H1 (cell line): ENCODE measurements at regions not wholly inside any gene's neighbourhood (a gene's known extent, or its start where the extent isn't known, plus 50 kb on each side); places are given as distances from the start of the nearest gene placed in this dataset.

Experiments used
- ASH2L ChIP-seq: fragments of 200-600, 300-600 bp; sonication (generic); IDR thresholded peaks from one replicate; pipeline ENCODE4 v1.7.1; 2017; ENCODE audit warnings: low read length
- CHD7 ChIP-seq: fragments of 300-600 bp; sonication (generic); IDR thresholded peaks from 2 replicates; pipeline ENCODE4 v1.7.1; 2012; ENCODE audit warnings: low read length, moderate library complexity, mild to moderate bottlenecking, inconsistent platforms; ENCODE audit not compliant: insufficient replicate concordance
- EP300 ChIP-seq, 2 experiments: IDR thresholded peaks; 1 replicate in 1 of 2; 2 replicates in 1 of 2; pipeline ENCODE4 v1.6.1; 2011 to 2012; ENCODE audit warnings: low read depth in 2 of 2, low read length in 2 of 2, mild to moderate bottlenecking in 2 of 2, borderline replicate concordance in 1 of 2, inconsistent platforms in 1 of 2, moderate library complexity in 1 of 2
- KDM5A ChIP-seq: fragments of 200-600 bp; IDR thresholded peaks from 2 replicates; pipeline ENCODE4 v1.7.1; 2012; ENCODE audit warnings: mild to moderate bottlenecking, low read length, inconsistent platforms, mixed read lengths
- NANOG ChIP-seq: IDR thresholded peaks from 2 replicates; pipeline ENCODE4 v1.6.1; 2011; ENCODE audit warnings: low read length, low read depth, mild to moderate bottlenecking, inconsistent platforms; ENCODE audit not compliant: insufficient read depth, poor library complexity, severe bottlenecking
- TBP ChIP-seq: IDR thresholded peaks from 2 replicates; pipeline ENCODE4 v1.6.1; 2011; ENCODE audit warnings: low read depth, low read length, improper control_type of control experiment

- no peak for TF ChIP-seq CHD7
- no peak for TF ChIP-seq ASH2L
- TF ChIP-seq NANOG: no peak
- TF ChIP-seq KDM5A: no peak
- TF ChIP-seq TBP: no peak
- TF ChIP-seq EP300 (IDR thresholded peaks at IDR 0.05; ENCODE audit: borderline replicate concordance in 1 of 2, low read depth in 2 of 2, low read length in 2 of 2): no peak
- TF ChIP-seq, all 59 proteins: peak for 0
Measured at GRCh38 chr13:65841156-65841555, 1389.0 kb downstream of the PCDH9 start (continued).
